Sigmoid colon (tissue), 4 donors: ENCODE measurements at regions not wholly inside any gene's neighbourhood (a gene's known extent, or its start where the extent isn't known, plus 50 kb on each side); places are given as distances from the start of the nearest gene placed in this dataset.

ENCODE experiments used
- CTCF ChIP-seq, 4 experiments: fragments of 450-650 bp in 3 of 4; fragments of 200-600 bp in 1 of 4; IDR thresholded peaks; one replicate each; pipeline ENCODE4 v1.5.1; 2016 to 2019; ENCODE audit warnings: antibody characterized with exemption in 4 of 4, mild to moderate bottlenecking in 3 of 4, moderate library complexity in 2 of 4
- POLR2AphosphoS5 ChIP-seq, 4 donors: sonication (generic); formaldehyde crosslinking; IDR thresholded peaks; one replicate each; pipeline ENCODE4 v1.6.1; 2017; ENCODE audit warnings: antibody characterized with exemption in 4 of 4

- TF ChIP-seq POLR2AphosphoS5 (IDR thresholded peaks at IDR 0.05) (no peak), CTCF (IDR thresholded peaks at IDR 0.05) (no peak)
Measured at GRCh38 chr16:73418691-73419090, 370.8 kb upstream of the ZFHX3 start.
